GM18519 (cell line): ENCODE measurements at regions not wholly inside any gene's neighbourhood (a gene's known extent, or its start where the extent isn't known, plus 50 kb on each side); places are given as distances from the start of the nearest gene placed in this dataset.
"Not testable (repeated sequence)": the region's sequence is repeated elsewhere in the genome, so short reads cannot be mapped to it uniquely, and the experiment has no call there.

Source experiments
- ATAC-seq: cut with Tn5 transposase; IDR thresholded peaks from one replicate; pipeline ENCODE4 v1.9.1; 2021; ENCODE audit warnings: mild to moderate bottlenecking, moderate library complexity; ENCODE audit not compliant: unreplicated experiment, low FRiP score

DNA sequence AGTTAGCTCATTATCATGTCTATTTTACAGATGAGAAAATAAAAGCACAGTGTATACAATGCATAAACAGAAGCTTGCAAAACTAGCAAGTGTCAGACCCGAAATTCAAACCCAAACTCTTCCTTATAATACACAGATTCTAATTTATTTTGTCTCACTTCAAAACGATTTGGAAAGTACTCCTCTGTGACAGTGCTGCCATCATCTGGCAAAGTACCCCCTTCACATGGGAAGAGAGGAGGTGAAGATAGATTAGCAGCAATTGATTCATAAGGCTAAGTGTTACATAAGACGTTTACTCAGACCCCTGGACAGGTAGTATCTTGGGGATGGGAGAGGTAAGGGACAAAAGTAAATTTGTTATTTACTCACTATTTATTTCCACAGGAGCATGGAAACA lies 744.0 kb upstream of the SGO1 start:
- ATAC-seq = no peak

DNA sequence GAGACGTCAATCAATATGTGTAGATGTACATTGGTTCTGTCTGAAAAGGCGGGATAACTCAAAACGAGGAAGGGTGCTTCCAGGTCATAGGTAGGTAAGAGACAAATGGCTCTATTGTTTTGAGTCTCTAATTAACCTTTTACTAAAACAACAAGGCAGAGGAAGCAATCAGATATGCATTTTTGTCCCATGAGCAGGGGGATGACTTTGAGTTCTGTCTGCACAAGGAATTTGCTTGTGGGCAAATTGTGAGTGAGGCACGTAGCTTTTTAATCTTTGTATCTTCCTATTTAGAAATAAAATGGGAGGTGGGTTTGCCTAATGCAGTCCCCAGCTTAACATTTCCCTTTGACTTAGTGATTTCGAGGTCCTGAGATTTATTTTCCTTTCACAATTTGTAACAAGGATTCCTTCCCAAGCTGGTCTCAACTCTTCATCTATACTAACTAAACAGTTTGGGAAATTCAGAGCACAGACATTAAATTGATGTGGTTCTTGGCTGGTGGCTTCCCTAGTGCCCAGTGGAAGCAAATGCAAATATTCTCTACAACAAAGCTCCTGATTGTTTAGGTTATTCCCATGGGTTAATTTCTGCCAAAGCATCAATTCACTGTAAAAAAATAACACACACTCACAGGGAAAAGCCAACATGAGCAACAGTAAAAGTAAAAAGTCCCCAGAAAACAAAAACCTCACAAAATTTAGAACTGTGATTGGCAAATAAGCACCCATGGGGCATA lies 738.8 kb upstream of the SGO1 start:
- ATAC-seq = no peak

DNA sequence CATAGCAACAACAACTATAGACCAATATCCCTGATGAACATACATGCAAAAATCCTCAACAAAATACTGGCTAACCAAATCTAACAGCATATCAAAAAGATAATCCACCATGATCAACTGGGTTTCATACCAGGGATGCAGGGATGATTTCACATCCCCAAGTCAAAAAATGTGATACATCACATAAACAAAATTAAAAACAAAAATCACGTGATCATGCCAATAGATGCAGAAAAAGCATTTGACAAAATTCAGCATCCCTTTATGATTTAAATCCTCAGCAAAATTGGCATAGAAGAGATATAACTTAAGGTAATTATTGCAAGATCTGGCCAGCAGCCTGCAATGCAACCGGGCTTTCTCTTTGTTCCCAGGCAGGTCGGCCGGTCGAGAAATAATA lies 735.1 kb upstream of the SGO1 start:
- ATAC-seq = not testable (repeated sequence)

DNA sequence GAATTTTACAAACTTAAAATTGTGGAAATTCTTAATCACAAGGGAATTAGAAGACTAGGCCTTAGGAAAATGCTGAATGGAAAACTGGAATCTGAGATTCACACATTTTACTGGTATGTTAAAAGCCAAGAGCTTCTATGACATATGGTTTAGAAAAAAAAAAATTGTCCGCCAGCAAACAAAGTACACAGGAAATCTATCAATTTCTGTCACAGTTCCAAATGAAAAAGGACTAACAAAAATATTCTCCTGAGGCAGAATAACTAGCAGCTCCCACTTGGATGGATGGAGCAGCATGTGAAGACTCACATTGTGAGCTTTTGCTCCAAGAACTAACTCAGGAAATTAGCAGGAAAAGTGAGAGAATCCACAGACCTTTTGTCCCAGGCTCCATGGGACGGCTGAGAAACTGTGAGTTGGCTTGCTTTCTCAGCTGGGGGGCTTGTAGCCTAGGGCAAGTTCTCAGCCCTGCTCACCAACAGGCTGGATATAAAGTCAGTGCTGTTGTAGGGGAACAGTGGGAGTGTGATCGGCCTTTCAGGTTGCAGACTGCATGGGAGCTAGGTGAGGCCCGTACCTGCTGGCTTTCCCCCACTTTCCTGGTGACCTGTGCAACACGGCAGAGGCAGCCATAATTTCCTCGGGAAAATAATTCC lies 731.1 kb upstream of the SGO1 start:
- no peak for ATAC-seq

DNA sequence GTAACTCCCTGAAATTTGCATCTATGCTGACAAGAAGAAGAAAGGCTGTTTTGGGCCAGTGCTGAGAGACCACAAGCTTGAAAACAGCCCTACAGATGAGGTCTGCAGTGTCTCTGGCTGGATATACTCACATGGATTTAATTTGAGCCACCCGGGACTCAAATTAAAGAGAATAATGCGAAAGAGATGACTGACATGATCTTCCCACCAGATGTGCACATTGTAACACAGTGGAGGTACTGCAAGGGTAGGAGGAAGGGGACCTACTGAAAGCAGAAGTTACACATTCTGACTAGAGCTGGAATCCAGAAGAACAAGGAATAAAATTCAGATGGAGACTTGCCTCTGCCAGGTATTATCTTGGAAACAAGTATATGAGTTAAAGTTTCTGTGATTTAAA lies 728.3 kb upstream of the SGO1 start:
- ATAC-seq = no peak

DNA sequence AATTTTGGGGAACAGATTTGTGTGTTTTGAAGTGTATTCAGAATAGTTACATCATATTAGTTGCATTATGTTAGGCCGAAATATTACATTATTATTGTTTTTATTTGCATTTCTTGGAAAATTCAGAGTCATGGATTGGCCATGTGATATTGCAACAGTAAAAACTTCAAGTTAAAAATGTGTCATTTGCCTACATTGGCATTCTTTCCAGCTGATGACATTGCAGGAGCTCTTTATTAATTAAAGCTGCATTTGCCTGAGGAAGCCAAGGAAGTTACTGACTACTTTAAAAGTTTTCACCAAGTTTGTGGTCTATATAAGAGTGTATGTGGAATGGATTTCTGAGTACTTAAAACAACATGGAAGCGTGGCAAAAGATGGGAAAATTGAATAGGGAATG lies 726.4 kb upstream of the SGO1 start:
- ATAC-seq = no peak

DNA sequence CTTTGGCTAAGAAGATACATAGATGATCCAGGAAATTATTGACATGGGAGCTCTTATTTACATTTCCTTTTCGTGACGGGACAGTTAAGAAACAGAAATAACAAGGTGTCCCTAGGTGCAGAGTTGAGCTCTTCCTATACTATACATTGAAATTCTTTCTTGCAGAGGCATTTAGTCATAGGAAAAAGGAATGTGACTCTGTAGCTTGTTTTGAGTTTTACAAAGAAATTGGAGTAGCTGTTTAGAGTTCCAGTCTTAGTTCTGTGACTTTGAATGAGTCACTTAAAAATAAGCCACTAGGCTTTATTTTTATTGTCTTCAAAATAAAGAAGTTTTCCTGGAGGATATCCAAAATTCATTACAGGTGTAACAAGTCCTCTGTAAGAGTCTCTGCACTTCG lies 723.5 kb upstream of the SGO1 start:
- ATAC-seq = no peak

DNA sequence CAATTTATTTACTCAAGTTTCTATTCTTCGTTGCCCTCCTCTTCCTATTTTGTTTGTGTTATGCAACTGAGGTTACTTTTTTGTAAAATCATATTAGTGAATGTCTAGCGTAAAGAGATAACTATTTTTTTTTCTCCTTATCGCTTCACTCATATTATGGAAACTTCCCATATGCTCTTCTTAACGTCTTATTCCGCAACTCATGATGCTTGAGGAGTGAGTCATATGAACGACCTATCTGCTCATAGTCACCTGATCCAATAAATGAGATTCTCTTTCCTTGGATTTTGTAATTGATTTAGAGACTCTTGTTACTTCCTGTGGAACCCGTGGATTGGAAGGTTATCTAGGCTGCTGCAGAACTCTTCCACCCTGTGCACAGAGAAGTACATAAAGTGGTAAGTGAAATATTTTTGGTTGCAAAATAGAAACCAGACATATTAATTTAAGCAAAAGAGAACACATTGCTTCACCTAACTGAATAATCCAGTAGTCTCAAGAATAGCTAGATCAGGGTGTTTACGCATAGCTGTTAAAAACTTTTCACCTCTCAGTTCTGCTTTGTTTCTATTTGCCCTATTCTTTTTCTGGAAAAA lies 719.3 kb upstream of the SGO1 start:
- no peak for ATAC-seq

DNA sequence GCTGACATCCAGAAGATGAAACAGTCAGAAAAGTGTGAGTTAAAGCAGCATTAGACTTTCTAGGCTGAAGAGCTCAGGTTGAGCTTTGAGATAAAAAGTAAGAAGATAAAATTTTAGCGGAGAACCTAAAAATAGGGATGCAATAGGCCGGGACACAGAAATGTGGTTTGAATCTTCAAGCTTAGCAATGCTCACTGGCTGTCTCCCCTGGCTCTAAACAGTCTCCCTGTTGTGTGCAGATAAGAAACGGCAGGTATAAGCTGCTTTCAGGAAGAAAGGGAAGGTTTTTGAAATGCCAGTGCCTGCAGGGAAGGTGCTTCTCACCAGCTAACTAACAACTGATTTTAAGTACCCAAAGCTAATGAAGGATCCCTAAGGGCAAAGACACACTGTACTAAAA lies 718.7 kb upstream of the SGO1 start:
- no peak for ATAC-seq

DNA sequence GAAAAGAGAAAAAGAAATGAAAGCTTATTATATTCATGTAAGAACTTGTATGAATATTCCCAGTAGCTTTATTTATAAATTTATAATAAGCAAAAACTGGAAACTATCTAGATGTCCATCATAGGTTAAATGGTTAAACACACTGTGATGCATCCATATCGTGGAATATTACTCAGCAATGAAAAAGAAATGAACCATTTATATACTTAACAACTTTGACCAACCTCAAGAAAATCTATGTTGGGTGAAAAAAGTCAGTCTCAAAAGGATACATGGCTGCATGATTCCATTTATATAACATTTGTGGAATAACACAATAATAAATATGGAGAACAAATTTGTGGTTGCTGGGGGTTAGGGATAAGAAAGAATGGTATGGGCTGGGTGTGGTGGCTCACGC lies 713.0 kb upstream of the SGO1 start:
- ATAC-seq = no peak

DNA sequence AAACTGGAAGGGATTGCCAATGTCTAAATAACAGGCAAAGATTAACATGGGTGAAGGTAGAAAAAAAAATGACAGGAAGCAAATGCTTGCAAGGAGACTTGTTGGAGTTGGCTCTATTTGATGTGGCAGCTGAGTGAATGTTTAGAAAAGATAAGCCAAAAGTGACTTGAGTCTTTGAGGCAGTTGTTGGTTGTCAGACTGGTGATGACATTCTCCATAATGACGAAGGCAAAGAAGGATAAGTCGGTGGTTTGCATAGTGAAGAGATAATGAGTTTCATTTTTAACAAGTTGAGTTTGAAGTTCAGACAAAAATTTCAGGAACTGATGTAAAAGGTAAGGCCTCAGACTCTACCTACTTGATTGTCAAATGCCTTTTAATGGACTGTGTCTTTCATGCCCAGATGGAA lies 704.1 kb upstream of the SGO1 start:
- ATAC-seq = no peak

DNA sequence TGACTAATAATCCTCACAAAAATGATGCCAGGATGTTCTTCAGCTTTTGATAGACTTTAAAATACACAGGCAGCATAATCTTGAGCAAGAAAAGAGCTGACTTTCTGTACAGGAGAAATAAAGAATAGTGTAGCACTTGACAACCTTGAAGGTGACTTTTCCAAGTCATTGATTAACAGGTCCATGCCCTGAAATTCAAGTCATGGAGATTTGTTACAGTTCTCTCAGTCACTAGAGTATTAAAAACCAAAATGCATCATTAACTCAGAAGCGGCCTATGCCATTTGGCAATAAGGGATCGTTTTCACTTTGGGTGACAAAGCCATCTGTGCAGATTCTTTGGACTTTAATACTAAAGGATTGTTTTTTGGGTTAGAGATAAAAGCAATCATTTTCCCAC lies 692.7 kb upstream of the SGO1 start:
- ATAC-seq = no peak

DNA sequence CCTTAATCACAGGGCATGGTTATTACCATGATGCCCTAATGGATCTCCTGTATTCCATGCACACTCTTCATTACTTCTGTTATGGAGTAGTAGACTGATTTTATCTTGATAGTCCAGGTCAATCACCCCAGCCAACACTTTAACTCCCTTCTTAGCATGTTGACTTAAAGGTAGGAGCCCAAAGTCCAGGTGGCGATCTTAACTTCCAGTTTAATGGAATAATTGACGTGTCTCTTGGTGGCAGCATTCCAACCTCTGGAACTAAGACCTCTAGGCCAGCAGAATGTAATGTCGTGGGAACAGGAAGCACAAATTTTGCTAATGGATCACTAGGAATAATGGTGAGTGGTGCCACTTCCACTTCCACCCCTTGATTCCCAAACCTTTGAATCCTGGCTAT lies 687.2 kb upstream of the SGO1 start:
- no peak for ATAC-seq

DNA sequence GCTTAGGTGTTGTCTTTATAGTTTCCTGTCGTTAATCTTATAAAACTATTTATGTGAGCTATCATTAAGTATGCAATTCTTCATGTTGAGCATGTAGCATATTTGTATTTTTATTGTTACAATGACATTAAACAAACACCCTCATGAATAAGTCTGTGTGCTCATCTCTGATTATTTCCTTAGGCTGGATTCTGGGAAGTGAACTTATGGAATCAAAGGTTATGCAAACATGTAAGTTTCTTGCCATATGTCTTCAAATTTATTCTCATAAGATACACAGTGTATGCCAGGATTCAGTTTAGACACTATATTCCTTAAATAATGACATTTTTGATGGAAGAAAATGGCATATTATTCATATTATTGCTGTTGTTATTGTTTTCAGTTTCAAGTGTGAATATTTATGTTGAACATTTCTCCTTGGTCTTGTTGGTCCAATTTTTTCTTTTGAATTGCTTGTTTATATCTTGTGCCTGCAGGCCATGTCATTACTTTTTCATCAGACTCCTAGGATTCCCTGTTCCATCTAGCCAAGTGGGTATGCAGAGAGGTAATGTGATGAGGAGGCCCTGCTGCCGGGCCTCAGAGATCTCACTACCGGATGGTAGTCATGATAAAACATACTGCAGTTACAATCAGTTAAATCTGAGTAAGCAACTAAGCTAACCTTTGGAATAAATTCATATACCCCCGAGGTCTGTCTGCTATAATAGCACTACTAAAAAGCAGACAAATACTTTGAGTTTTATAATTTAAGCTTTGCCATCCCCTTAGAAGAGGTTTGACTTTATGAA lies 684.3 kb upstream of the SGO1 start:
- ATAC-seq = no peak

DNA sequence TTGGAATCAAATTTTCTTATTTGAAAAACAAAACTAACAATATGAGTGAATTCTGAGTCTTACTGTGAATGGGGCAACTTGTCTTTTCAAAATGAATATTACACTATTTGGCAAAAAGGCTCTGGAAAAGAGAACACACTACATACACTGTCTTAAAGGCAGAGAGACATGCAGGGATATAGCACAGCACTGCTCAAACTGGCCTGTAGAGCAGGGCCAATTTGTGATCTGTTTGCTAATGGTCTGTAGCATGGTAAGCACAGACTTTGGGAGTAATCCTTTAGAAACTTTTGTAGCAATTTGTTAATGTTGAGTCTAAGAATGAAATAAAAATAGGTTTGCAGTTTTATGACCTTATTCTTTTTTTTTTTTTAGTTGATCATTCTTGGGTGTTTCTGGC lies 679.8 kb upstream of the SGO1 start:
- no peak for ATAC-seq

DNA sequence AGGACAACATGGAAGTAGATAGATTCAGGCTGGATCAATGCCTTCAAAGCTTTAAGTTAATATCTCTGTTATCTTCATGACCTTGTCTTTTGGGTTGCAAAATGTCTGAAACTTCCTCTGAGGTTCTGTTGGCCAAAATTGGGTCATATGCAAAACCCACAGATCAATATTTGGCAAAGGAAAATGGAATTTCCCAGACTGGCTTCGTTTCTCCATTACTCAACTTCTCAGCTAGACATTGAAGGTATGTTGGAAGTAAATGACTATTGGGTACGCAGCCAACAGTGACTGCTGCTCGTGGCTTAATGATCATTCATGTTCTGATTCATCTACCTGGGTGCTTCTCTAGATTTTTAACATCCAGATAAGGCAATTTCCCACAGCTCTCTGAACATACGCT lies 675.4 kb upstream of the SGO1 start:
- ATAC-seq = no peak

DNA sequence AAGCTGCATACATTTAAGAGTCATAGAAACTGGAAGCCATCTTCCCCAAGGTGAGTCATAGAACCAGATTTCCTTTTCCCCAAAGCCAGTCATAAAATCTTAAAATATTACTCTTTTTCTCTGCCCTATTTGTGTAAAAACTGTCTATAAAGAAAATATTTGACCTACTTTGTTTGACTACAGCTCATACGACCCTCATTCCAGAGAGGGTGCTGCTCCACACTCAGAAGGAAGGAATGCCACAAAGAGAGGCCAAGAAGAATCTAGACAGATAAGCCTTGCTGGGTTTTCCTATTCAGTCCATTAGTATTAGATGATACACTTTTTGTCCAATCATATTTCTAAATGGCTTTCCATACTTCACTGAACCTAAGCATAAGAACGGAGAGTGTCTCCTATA lies 671.6 kb upstream of the SGO1 start:
- no peak for ATAC-seq

DNA sequence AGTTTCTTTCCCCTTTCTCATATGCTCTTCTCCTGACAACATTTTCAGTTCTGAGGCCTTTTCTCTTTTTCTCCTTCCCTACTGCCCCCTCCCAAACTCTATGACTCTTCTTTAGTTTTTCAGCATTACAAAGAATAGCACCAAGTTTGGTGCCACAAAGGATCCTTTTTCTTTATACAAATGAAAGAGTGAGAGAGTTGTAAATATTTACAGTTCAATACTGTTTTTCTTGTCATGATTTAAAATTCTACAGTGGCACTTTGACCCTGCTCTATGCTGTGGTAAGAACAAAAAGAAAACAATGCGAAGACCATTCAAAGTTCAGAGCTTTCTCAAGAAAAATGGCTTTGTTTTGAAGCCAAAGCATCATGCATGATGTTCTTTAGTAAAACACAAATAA lies 667.9 kb upstream of the SGO1 start:
- ATAC-seq = no peak

DNA sequence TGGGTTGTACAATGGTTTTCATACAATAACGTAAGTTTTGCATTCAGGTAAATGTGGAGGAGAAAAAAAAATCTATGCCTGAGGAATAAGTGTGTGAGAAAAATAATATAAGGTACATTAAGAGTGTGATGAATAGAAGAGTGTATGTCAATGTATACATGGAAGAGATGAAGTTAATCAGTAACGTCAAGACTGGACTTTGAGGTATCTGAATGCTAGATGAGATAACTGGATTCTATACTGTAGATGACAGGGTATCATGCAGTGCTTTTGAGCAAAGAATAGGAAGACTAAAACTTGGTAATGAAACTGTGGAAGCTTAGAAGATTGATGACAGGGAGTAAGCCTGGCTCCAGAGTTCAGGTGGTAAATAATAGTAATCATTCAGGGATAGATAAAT lies 666.7 kb upstream of the SGO1 start:
- ATAC-seq = no peak

DNA sequence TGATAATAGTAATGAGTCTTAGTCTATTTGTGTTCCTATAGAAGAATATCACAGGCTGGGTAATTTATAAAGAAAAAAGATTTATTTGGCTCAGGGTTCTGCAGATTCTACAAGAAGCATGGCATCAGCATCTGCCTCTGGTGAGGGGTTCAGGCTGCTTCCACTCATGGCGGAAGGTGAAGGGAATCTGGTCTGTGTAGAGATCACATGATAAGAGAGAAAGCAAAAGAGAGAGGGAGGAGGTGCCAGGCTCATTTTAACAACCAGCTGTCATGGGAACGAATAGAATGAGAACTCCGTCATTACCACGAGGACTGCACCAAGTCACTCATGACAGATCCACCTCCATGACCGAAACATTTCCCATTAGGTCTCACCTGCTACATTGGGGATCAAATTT lies 664.0 kb upstream of the SGO1 start:
- ATAC-seq = no peak

DNA sequence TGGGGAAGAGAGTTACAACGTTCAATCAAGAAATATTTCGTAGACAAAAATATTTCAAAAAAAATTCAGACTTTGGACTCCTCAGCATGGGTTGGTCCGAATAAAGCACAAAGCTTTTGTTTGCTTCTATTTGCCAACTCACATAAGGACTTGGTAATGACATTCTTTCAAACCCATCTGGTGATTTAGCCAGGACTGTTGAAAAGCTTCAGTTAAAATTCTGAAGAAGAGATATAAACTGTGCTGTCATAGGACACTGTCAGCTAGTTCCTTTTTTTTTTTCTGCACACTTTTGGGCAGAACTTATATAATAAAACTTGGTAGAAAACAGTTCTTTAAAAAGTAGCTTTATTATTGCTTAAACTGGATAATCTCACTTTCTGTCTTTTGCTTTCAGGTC lies 660.8 kb upstream of the SGO1 start:
- no peak for ATAC-seq
